OCI-LY7 (cell line): ENCODE measurements at regions not wholly inside any gene's neighbourhood (a gene's known extent, or its start where the extent isn't known, plus 50 kb on each side); places are given as distances from the start of the nearest gene placed in this dataset.

Experiments used
- BruUV-seq: library from RNA; stranded (reverse); fragments of 400-500 nt; replicated peaks from 2 replicates; lab custom pipeline; 2021; lab: Mats Ljungman, UMichigan
- CTCF ChIA-PET: fragments of 300-600 bp; sonication (Branson Sonifier 250); formaldehyde crosslinking; loops from one replicate; lab custom pipeline; 2022; ENCODE audit warnings: antibody characterized with exemption; ENCODE audit not compliant: unreplicated experiment; lab: Charles Lee
- POLR2A ChIA-PET: fragments of 300-600 bp; sonication (Branson Sonifier 250); formaldehyde crosslinking; loops from one replicate; lab custom pipeline; 2022; ENCODE audit warnings: antibody characterized with exemption; lab: Charles Lee
- DNase-seq: peaks from one replicate; pipeline ENCODE4 v3.0.0-alpha.2; 2015; ENCODE audit warnings: low spot score
- H2AFZ ChIP-seq: fragments of 200-600 bp; sonication (generic), shearing (Covaris generic); 2 replicates; pipeline ENCODE4 v1.6.1; 2014; ENCODE audit warnings: mild to moderate bottlenecking, antibody characterized with exemption, low read length, moderate library complexity
- H3K27ac ChIP-seq: fragments of 200-600 bp; sonication (generic); 2 replicates; pipeline ENCODE4 v1.5.1; 2014; ENCODE audit warnings: mixed run types, low read depth, mild to moderate bottlenecking, moderate library complexity, low read length, inconsistent platforms; ENCODE audit not compliant: poor library complexity, severe bottlenecking
- H3K36me3 ChIP-seq: fragments of 200-600 bp; sonication (generic); 2 replicates; pipeline ENCODE4 v1.6.1; 2014; ENCODE audit warnings: mild to moderate bottlenecking, antibody characterized with exemption, low read length, moderate library complexity, mixed read lengths; ENCODE audit not compliant: insufficient read depth
- H3K4me1 ChIP-seq: fragments of 200-600 bp; sonication (generic); 2 replicates; pipeline ENCODE4 v1.5.1; 2014; ENCODE audit warnings: mild to moderate bottlenecking, low read length; ENCODE audit not compliant: insufficient read depth, poor library complexity, severe bottlenecking
- H3K4me2 ChIP-seq: fragments of 200-600 bp; sonication (generic); 2 replicates; pipeline ENCODE4 v1.6.1; 2014; ENCODE audit warnings: mild to moderate bottlenecking, low read length
- H3K4me3 ChIP-seq: fragments of 200-600 bp; sonication (generic); 2 replicates; pipeline ENCODE4 v1.5.1; 2014; ENCODE audit warnings: mild to moderate bottlenecking, low read depth, low read length; ENCODE audit not compliant: poor library complexity, severe bottlenecking
- H3K79me2 ChIP-seq: fragments of 200-600 bp; sonication (generic); 2 replicates; pipeline ENCODE4 v1.6.1; 2016; ENCODE audit warnings: low read depth, mild to moderate bottlenecking, low read length, moderate library complexity, mixed read lengths; ENCODE audit not compliant: insufficient read depth
- H3K9me2 ChIP-seq: fragments of 200-600 bp; sonication (generic); 2 replicates; pipeline ENCODE4 v1.6.1; 2016; ENCODE audit warnings: mild to moderate bottlenecking, low read length, mixed read lengths; ENCODE audit not compliant: insufficient read depth
- H3K9me3 ChIP-seq: fragments of 200-600 bp; sonication (generic); 2 replicates; pipeline ENCODE4 v1.6.1; 2014; ENCODE audit warnings: mild to moderate bottlenecking, mixed run types, low read length, mixed read lengths
- H4K20me1 ChIP-seq: fragments of 200-600 bp; sonication (generic); 2 replicates; pipeline ENCODE4 v1.6.1; 2014; ENCODE audit warnings: mild to moderate bottlenecking, antibody characterized with exemption, low read length, moderate library complexity, mixed read lengths; ENCODE audit not compliant: insufficient read depth
- CTCF ChIP-seq: fragments of 200-600 bp; sonication (generic); conservative IDR thresholded peaks from 2 replicates; pipeline ENCODE4 v1.5.1; 2014; ENCODE audit warnings: mild to moderate bottlenecking, antibody characterized with exemption, low read length, moderate library complexity, mixed read lengths
- EZH2phosphoT487 ChIP-seq: fragments of 200-600 bp; sonication (generic); IDR thresholded peaks from 2 replicates; pipeline ENCODE4 v1.6.1; 2018; ENCODE audit warnings: low read depth, borderline replicate concordance, mild to moderate bottlenecking, mixed run types, antibody characterized with exemption, low read length, moderate library complexity, mixed read lengths
- intact Hi-C: fragments of 100-400 bp; cut with micrococcal nuclease; formaldehyde crosslinking; loops from one replicate; pipeline ENCODE4 v1.10.0; 2022; ENCODE audit not compliant: unreplicated experiment

GRCh38 chr3:167886690-167887089 lies 151.2 kb downstream of the SERPINI1 start:
- no peak overlapping the region for H3K27ac ChIP-seq
- TF ChIP-seq CTCF (no peak), EZH2phosphoT487 (no peak)

GRCh38 chr3:167885277-167885676 lies 149.8 kb downstream of the SERPINI1 start:
- DNase-seq: no peak
- intact Hi-C loops: no loop called here
- H3K9me3 ChIP-seq: no peaks in the 10 kb centered on the region
- peaks cover 6% of the 10 kb centered on the region for H3K4me1 ChIP-seq
- no peak overlapping the region for H3K27ac ChIP-seq
- CTCF ChIA-PET: no interaction called here
- H4K20me1 ChIP-seq: no peaks in the 10 kb centered on the region
- no peak overlapping the region for H3K4me3 ChIP-seq
- TF ChIP-seq EZH2phosphoT487 (no peak), CTCF (no peak)
- no peaks in the 10 kb centered on the region for H3K9me2 ChIP-seq
- no peak overlapping the region for H3K4me2 ChIP-seq
- BruUV-seq: no TSS peak
- no peaks in the 10 kb centered on the region for H3K36me3 ChIP-seq
- no peaks in the 10 kb centered on the region for H3K79me2 ChIP-seq
- H2AFZ ChIP-seq: no peak overlapping the region; the same call in 1 of the 2 replicates
- POLR2A ChIA-PET: interaction anchor here (1.0 to 1.3 kb wide), 3 partner anchors 8 to 202 kb away, joined by 3 read pairs; no protein-coding TSS in a partner anchor

More at GRCh38 chr3:167886690-167887089, 151.2 kb downstream of the SERPINI1 start:
- H3K4me2 ChIP-seq: no peak overlapping the region
- POLR2A ChIA-PET: interaction anchor here (0.8 to 1.7 kb wide), 4 partner anchors 11 to 44 kb away, joined by 3 to 9 read pairs (median 4); no protein-coding TSS in a partner anchor
- peaks cover 4% of the 10 kb centered on the region for H3K4me1 ChIP-seq
- no peaks in the 10 kb centered on the region for H3K9me2 ChIP-seq
- peak overlapping the region; percentile 33; the same call in 1 of the 2 replicates for H2AFZ ChIP-seq
- intact Hi-C loops: no loop called here
- CTCF ChIA-PET: no interaction called here
- DNase-seq: no peak
- BruUV-seq: no TSS peak
- H3K9me3 ChIP-seq: no peaks in the 10 kb centered on the region
- H3K79me2 ChIP-seq: no peaks in the 10 kb centered on the region
- no peaks in the 10 kb centered on the region for H4K20me1 ChIP-seq
- H3K4me3 ChIP-seq: no peak overlapping the region
- H3K36me3 ChIP-seq: no peaks in the 10 kb centered on the region

- no peak overlapping the region for H3K4me3 ChIP-seq
- ChIA-PET CTCF (no interaction called here), POLR2A (interaction anchor here (1.0 kb wide), 1 partner anchor 15 kb away, joined by 4 read pairs; no protein-coding TSS in a partner anchor)
- no peak for DNase-seq
- H4K20me1 ChIP-seq: no peaks in the 10 kb centered on the region
- peaks cover 6% of the 10 kb centered on the region for H3K4me1 ChIP-seq
- TF ChIP-seq EZH2phosphoT487 (no peak), CTCF (no peak)
- H3K4me2 ChIP-seq: no peak overlapping the region
- no peak overlapping the region for H3K27ac ChIP-seq
- intact Hi-C loops: no loop called here
- no peaks in the 10 kb centered on the region for H3K36me3 ChIP-seq
- BruUV-seq: no TSS peak
- no peak overlapping the region for H2AFZ ChIP-seq
- H3K9me2 ChIP-seq: no peaks in the 10 kb centered on the region
- H3K79me2 ChIP-seq: no peaks in the 10 kb centered on the region
- H3K9me3 ChIP-seq: no peaks in the 10 kb centered on the region
Observed at GRCh38 chr3:167884481-167884880, 149.0 kb downstream of the SERPINI1 start.
